Progenitor cell of endocrine pancreas (in vitro differentiated cells): ENCODE measurements at regions not wholly inside any gene's neighbourhood (a gene's known extent, or its start where the extent isn't known, plus 50 kb on each side); places are given as distances from the start of the nearest gene placed in this dataset.
"Not testable (repeated sequence)": the region's sequence is repeated elsewhere in the genome, so short reads cannot be mapped to it uniquely, and the experiment has no call there.

Source experiments
- DNase-seq: peaks from one replicate; pipeline ENCODE4 v3.0.0; 2021; ENCODE audit warnings: low spot score; ENCODE audit not compliant: unreplicated experiment
- H3K27ac Mint-ChIP-seq: 2 replicates; pipeline ENCODE4 v1.8.0; 2021; ENCODE audit warnings: mild to moderate bottlenecking, moderate library complexity, mixed read lengths
- H3K27me3 Mint-ChIP-seq: 2 replicates; pipeline ENCODE4 v1.8.0; 2021; ENCODE audit warnings: mixed read lengths
- H3K36me3 Mint-ChIP-seq: 2 replicates; pipeline ENCODE4 v1.8.0; 2022; ENCODE audit warnings: mixed read lengths; ENCODE audit not compliant: insufficient read depth
- H3K4me1 Mint-ChIP-seq: 2 replicates; pipeline ENCODE4 v1.8.0; 2021; ENCODE audit warnings: low read depth, mixed read lengths
- H3K4me3 Mint-ChIP-seq: 2 replicates; pipeline ENCODE4 v1.8.0; 2021; ENCODE audit warnings: low read depth, mild to moderate bottlenecking, moderate library complexity, mixed read lengths
- H3K9me3 Mint-ChIP-seq: 2 replicates; pipeline ENCODE4 v1.8.0; 2021; ENCODE audit warnings: low read depth, mixed read lengths
- CTCF ChIP-seq: fragments of 200-600 bp; sonication (generic); IDR thresholded peaks from one replicate; pipeline ENCODE4 v1.5.0; 2021; ENCODE audit warnings: antibody characterized with exemption, mild to moderate bottlenecking; ENCODE audit not compliant: unreplicated experiment

GRCh38 chr7:13108061-13108460, 420.6 kb downstream of the ARL4A start:
- DNase-seq: no peak
- Mint-ChIP-seq H3K36me3 (no peaks in the 10 kb centered on the region), H3K4me3 (no peak overlapping the region), H3K9me3 (no peaks in the 10 kb centered on the region), H3K4me1 (peaks cover 1% of the 10 kb centered on the region), H3K27me3 (no peaks in the 10 kb centered on the region), H3K27ac (no peak overlapping the region)
- TF ChIP-seq CTCF: no peak

GRCh38 chr7:13109201-13109600, 421.8 kb downstream of the ARL4A start:
- Mint-ChIP-seq H3K4me1 (peaks cover under 1% of the 10 kb centered on the region), H3K9me3 (no peaks in the 10 kb centered on the region), H3K27ac (no peak overlapping the region), H3K36me3 (no peaks in the 10 kb centered on the region), H3K4me3 (no peak overlapping the region), H3K27me3 (no peaks in the 10 kb centered on the region)
- no peak for DNase-seq
- TF ChIP-seq CTCF: no peak

GRCh38 chr7:13110107-13110506, 422.7 kb downstream of the ARL4A start:
- no peaks in the 10 kb centered on the region for H3K27me3 Mint-ChIP-seq
- no peak overlapping the region for H3K27ac Mint-ChIP-seq
- no peak for TF ChIP-seq CTCF
- DNase-seq: no peak
- H3K36me3 Mint-ChIP-seq: no peaks in the 10 kb centered on the region
- H3K4me1 Mint-ChIP-seq: no peaks in the 10 kb centered on the region
- H3K9me3 Mint-ChIP-seq: no peaks in the 10 kb centered on the region
- H3K4me3 Mint-ChIP-seq: no peak overlapping the region

GRCh38 chr7:13111230-13111629, 423.8 kb downstream of the ARL4A start:
- no peaks in the 10 kb centered on the region for H3K4me1 Mint-ChIP-seq
- H3K36me3 Mint-ChIP-seq: no peaks in the 10 kb centered on the region
- H3K27ac Mint-ChIP-seq: no peak overlapping the region
- no peaks in the 10 kb centered on the region for H3K9me3 Mint-ChIP-seq
- no peak overlapping the region for H3K4me3 Mint-ChIP-seq
- no peak for DNase-seq
- no peak for TF ChIP-seq CTCF
- no peaks in the 10 kb centered on the region for H3K27me3 Mint-ChIP-seq

- H3K27me3 Mint-ChIP-seq, DNase-seq, H3K4me3 Mint-ChIP-seq, H3K27ac Mint-ChIP-seq, H3K9me3 Mint-ChIP-seq, H3K4me1 Mint-ChIP-seq, H3K36me3 Mint-ChIP-seq: not testable (repeated sequence)
These were observed 426.8 kb downstream of the ARL4A start for GRCh38 chr7:13114240-13114639.

- Mint-ChIP-seq H3K4me1 (peaks cover 2% of the 10 kb centered on the region), H3K27me3 (no peaks in the 10 kb centered on the region), H3K36me3 (no peaks in the 10 kb centered on the region), H3K27ac (peak overlapping the region; percentile 56), H3K9me3 (no peaks in the 10 kb centered on the region), H3K4me3 (no peak overlapping the region)
- no peak for TF ChIP-seq CTCF
- DNase-seq: no peak
These were observed 427.8 kb downstream of the ARL4A start for GRCh38 chr7:13115157-13115772.
